ENCODE measurements at regions not wholly inside any gene's neighbourhood (a gene's known extent, or its start where the extent isn't known, plus 50 kb on each side); places are given as distances from the start of the nearest gene placed in this dataset.
"Not testable (repeated sequence)": the region's sequence is repeated elsewhere in the genome, so short reads cannot be mapped to it uniquely, and the experiment has no call there.

- H3K36me3 ChIP-seq (ENCODE audit: control insufficient read depth, insufficient read depth, low read length); H3K27ac ChIP-seq (ENCODE audit: low read length); DNase-seq (ENCODE audit: low read depth, low spot score); H3K9me3 ChIP-seq (ENCODE audit: control insufficient read depth, insufficient read depth, low read length); H3K4me1 ChIP-seq (ENCODE audit: control insufficient read depth, insufficient read depth, low read length); H3K4me3 ChIP-seq (ENCODE audit: low read length); H3K27me3 ChIP-seq (ENCODE audit: control insufficient read depth, insufficient read depth, low read length): not testable (repeated sequence)
- no CpG with 5 or more reads among the region's 10 CpGs for WGBS (ENCODE audit: insufficient coverage, insufficient read length)
Measured at GRCh38 chr1:157294387-157295145, 156.4 kb upstream of the ETV3 start.

- H3K4me3 ChIP-seq (ENCODE audit: low read length) = no peak overlapping the region
- no peaks in the 10 kb centered on the region for H3K36me3 ChIP-seq (ENCODE audit: control insufficient read depth, insufficient read depth, low read length)
- no peaks in the 10 kb centered on the region for H3K4me1 ChIP-seq (ENCODE audit: control insufficient read depth, insufficient read depth, low read length)
- DNase-seq (ENCODE audit: low read depth, low spot score) = no peak
- H3K9me3 ChIP-seq (ENCODE audit: control insufficient read depth, insufficient read depth, low read length) = no peaks in the 10 kb centered on the region
- WGBS (ENCODE audit: insufficient coverage, insufficient read length) = no CpG with 5 or more reads among the region's 4 CpGs
- H3K27me3 ChIP-seq (ENCODE audit: control insufficient read depth, insufficient read depth, low read length) = no peaks in the 10 kb centered on the region
- H3K27ac ChIP-seq (ENCODE audit: low read length) = no peak overlapping the region
Measured at GRCh38 chr1:157292809-157293564, 154.8 kb upstream of the ETV3 start.

- no peaks in the 10 kb centered on the region for H3K4me1 ChIP-seq (ENCODE audit: control insufficient read depth, insufficient read depth, low read length)
- H3K9me3 ChIP-seq (ENCODE audit: control insufficient read depth, insufficient read depth, low read length) = no peaks in the 10 kb centered on the region
- no peaks in the 10 kb centered on the region for H3K27me3 ChIP-seq (ENCODE audit: control insufficient read depth, insufficient read depth, low read length)
- no peak for DNase-seq (ENCODE audit: low read depth, low spot score)
- no peak overlapping the region for H3K4me3 ChIP-seq (ENCODE audit: low read length)
- WGBS (ENCODE audit: insufficient coverage, insufficient read length) = no CpG with 5 or more reads among the region's 6 CpGs
- H3K27ac ChIP-seq (ENCODE audit: low read length) = no peak overlapping the region
- H3K36me3 ChIP-seq (ENCODE audit: control insufficient read depth, insufficient read depth, low read length) = no peaks in the 10 kb centered on the region
Measured at GRCh38 chr1:157292302-157292701, 154.1 kb upstream of the ETV3 start.

DNA sequence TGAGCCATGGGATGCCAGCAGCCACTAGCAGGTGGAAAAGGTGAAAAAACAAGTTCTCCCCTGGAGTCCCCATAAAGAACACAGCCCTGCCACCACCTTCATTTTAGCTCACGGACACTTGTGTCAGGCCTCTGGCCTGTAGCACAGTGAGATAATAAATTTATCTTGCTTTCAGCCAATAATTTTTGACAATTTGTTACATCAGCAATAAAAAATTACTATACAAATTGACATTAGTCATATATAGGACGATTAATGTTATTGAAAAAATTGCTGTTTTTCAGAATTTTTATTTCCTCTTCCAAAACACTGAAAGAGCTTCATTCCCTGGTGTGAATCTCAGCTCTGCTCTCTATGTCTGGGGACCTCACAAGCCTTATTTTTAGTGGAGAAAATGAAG, 152.9 kb upstream of the ETV3 start:
- DNase-seq (ENCODE audit: low read depth, low spot score) = no peak
- H3K27me3 ChIP-seq (ENCODE audit: control insufficient read depth, insufficient read depth, low read length) = no peaks in the 10 kb centered on the region
- H3K27ac ChIP-seq (ENCODE audit: low read length) = no peak overlapping the region
- no peak overlapping the region for H3K4me3 ChIP-seq (ENCODE audit: low read length)
- H3K4me1 ChIP-seq (ENCODE audit: control insufficient read depth, insufficient read depth, low read length) = no peaks in the 10 kb centered on the region
- WGBS (ENCODE audit: insufficient coverage, insufficient read length) = no CpG with 5 or more reads among the region's 2 CpGs
- H3K36me3 ChIP-seq (ENCODE audit: control insufficient read depth, insufficient read depth, low read length) = no peaks in the 10 kb centered on the region
- H3K9me3 ChIP-seq (ENCODE audit: control insufficient read depth, insufficient read depth, low read length) = no peaks in the 10 kb centered on the region

DNA sequence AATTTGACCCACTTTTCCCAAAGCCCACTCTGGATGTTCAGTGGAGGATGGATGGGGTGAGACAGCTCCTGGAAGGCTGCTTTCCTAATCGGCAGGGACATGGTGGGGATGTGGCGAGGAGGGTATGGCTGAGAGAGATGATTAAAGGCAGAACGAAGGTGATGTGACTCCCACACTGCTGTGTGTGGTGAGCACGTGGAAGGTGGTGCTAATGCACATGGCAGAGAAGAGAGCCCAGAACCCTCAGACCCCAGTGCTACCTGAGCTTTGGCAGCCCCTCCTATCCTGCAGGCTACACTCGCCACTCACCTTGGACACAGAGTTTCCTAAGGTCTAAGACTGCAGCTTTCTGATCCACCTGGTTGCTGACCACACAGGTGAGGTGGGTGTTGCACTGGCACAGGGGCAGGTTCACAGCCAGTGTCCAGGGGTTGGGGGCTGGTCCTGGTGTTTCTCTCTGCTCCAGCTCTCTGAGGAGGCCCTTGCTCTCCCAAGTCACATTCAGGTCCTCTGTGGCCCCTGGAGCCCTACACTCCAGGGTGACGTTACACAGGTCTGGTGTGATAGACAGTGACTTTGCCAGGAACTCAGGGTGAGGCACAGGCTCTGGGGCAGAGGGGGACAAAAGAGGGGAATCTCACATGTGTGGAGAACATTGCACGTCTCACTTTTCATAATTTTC, 151.4 kb upstream of the ETV3 start:
- Histone ChIP-seq H3K4me1 (ENCODE audit: control insufficient read depth, insufficient read depth, low read length) (no peaks in the 10 kb centered on the region), H3K36me3 (ENCODE audit: control insufficient read depth, insufficient read depth, low read length) (no peaks in the 10 kb centered on the region), H3K27ac (ENCODE audit: low read length) (no peak overlapping the region), H3K4me3 (ENCODE audit: low read length) (no peak overlapping the region), H3K9me3 (ENCODE audit: control insufficient read depth, insufficient read depth, low read length) (no peaks in the 10 kb centered on the region), H3K27me3 (ENCODE audit: control insufficient read depth, insufficient read depth, low read length) (no peaks in the 10 kb centered on the region)
- DNase-seq (ENCODE audit: low read depth, low spot score) = no peak
- no CpG with 5 or more reads among the region's 7 CpGs for WGBS (ENCODE audit: insufficient coverage, insufficient read length)

GRCh38 chr1:157288996-157289395, 150.8 kb upstream of the ETV3 start:
- no peak for DNase-seq (ENCODE audit: low read depth, low spot score)
- no peaks in the 10 kb centered on the region for H3K27me3 ChIP-seq (ENCODE audit: control insufficient read depth, insufficient read depth, low read length)
- no peaks in the 10 kb centered on the region for H3K9me3 ChIP-seq (ENCODE audit: control insufficient read depth, insufficient read depth, low read length)
- H3K27ac ChIP-seq (ENCODE audit: low read length) = no peak overlapping the region
- no peaks in the 10 kb centered on the region for H3K36me3 ChIP-seq (ENCODE audit: control insufficient read depth, insufficient read depth, low read length)
- no peak overlapping the region for H3K4me3 ChIP-seq (ENCODE audit: low read length)
- no peaks in the 10 kb centered on the region for H3K4me1 ChIP-seq (ENCODE audit: control insufficient read depth, insufficient read depth, low read length)

GRCh38 chr1:157288492-157288891, 150.3 kb upstream of the ETV3 start:
- Histone ChIP-seq H3K9me3 (ENCODE audit: control insufficient read depth, insufficient read depth, low read length) (no peaks in the 10 kb centered on the region), H3K36me3 (ENCODE audit: control insufficient read depth, insufficient read depth, low read length) (no peaks in the 10 kb centered on the region), H3K4me3 (ENCODE audit: low read length) (no peak overlapping the region), H3K27ac (ENCODE audit: low read length) (no peak overlapping the region), H3K4me1 (ENCODE audit: control insufficient read depth, insufficient read depth, low read length) (no peaks in the 10 kb centered on the region), H3K27me3 (ENCODE audit: control insufficient read depth, insufficient read depth, low read length) (no peaks in the 10 kb centered on the region)
- no CpG with 5 or more reads among the region's 4 CpGs for WGBS (ENCODE audit: insufficient coverage, insufficient read length)
- no peak for DNase-seq (ENCODE audit: low read depth, low spot score)

GRCh38 chr1:157288006-157288405, 149.8 kb upstream of the ETV3 start:
- Histone ChIP-seq H3K27me3 (ENCODE audit: control insufficient read depth, insufficient read depth, low read length) (no peaks in the 10 kb centered on the region), H3K4me1 (ENCODE audit: control insufficient read depth, insufficient read depth, low read length) (no peaks in the 10 kb centered on the region), H3K27ac (ENCODE audit: low read length) (no peak overlapping the region), H3K36me3 (ENCODE audit: control insufficient read depth, insufficient read depth, low read length) (no peaks in the 10 kb centered on the region), H3K4me3 (ENCODE audit: low read length) (no peak overlapping the region), H3K9me3 (ENCODE audit: control insufficient read depth, insufficient read depth, low read length) (no peaks in the 10 kb centered on the region)
- no peak for DNase-seq (ENCODE audit: low read depth, low spot score)
- no CpG with 5 or more reads among the region's 1 CpG for WGBS (ENCODE audit: insufficient coverage, insufficient read length)

- no peak for DNase-seq (ENCODE audit: low read depth, low spot score)
- Histone ChIP-seq H3K36me3 (ENCODE audit: control insufficient read depth, insufficient read depth, low read length) (no peaks in the 10 kb centered on the region), H3K4me3 (ENCODE audit: low read length) (no peak overlapping the region), H3K27me3 (ENCODE audit: control insufficient read depth, insufficient read depth, low read length) (no peaks in the 10 kb centered on the region), H3K9me3 (ENCODE audit: control insufficient read depth, insufficient read depth, low read length) (no peaks in the 10 kb centered on the region), H3K4me1 (ENCODE audit: control insufficient read depth, insufficient read depth, low read length) (no peaks in the 10 kb centered on the region), H3K27ac (ENCODE audit: low read length) (no peak overlapping the region)
- no CpG with 5 or more reads among the region's 5 CpGs for WGBS (ENCODE audit: insufficient coverage, insufficient read length)
Measured at GRCh38 chr1:157287462-157287861, 149.3 kb upstream of the ETV3 start.

DNA sequence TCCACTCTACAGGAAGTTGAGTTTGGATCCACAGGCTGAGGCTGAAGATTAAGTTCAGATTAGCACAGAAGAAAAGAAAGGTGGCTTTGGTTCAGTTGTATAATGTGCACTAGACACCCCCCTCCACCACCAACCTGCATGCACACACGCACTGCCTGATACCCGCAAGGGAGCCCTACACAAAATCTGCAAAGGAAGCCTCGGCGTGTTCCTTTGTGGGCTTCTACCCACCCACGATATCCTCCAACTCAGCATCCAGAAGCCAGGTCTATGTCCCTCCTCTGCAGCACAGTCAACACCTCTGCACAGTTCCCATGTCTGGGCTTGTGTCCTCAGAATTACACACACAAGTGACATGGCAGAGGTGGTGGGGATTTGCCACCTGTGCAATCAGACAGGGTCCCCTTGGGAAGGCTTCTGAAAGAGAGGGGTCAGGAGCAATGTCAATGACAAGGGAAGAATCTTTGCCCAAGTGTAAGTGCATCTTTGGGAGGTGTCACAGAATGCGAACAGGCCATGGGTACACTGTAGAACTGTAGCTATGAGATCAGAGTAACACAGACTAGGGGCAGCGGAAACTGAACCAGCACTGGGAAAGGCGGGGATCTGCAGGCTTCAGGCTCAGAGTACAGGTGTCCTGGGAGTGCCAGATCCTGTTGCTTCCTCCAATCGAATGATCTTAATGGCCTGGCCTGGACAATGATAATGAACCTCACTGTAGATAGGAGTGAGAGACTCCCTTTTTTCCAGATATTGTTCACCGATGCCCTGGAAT, 148.6 kb upstream of the ETV3 start:
- no peaks in the 10 kb centered on the region for H3K4me1 ChIP-seq (ENCODE audit: control insufficient read depth, insufficient read depth, low read length)
- no peaks in the 10 kb centered on the region for H3K9me3 ChIP-seq (ENCODE audit: control insufficient read depth, insufficient read depth, low read length)
- no peak for DNase-seq (ENCODE audit: low read depth, low spot score)
- H3K4me3 ChIP-seq (ENCODE audit: low read length) = no peak overlapping the region
- no peaks in the 10 kb centered on the region for H3K27me3 ChIP-seq (ENCODE audit: control insufficient read depth, insufficient read depth, low read length)
- no peaks in the 10 kb centered on the region for H3K36me3 ChIP-seq (ENCODE audit: control insufficient read depth, insufficient read depth, low read length)
- WGBS (ENCODE audit: insufficient coverage, insufficient read length) = no CpG with 5 or more reads among the region's 10 CpGs
- H3K27ac ChIP-seq (ENCODE audit: low read length) = no peak overlapping the region

All from iPS DF 6.9 (cell line).